ENCODE measurements at regions not wholly inside any gene's neighbourhood (a gene's known extent, or its start where the extent isn't known, plus 50 kb on each side); places are given as distances from the start of the nearest gene placed in this dataset.

DNA sequence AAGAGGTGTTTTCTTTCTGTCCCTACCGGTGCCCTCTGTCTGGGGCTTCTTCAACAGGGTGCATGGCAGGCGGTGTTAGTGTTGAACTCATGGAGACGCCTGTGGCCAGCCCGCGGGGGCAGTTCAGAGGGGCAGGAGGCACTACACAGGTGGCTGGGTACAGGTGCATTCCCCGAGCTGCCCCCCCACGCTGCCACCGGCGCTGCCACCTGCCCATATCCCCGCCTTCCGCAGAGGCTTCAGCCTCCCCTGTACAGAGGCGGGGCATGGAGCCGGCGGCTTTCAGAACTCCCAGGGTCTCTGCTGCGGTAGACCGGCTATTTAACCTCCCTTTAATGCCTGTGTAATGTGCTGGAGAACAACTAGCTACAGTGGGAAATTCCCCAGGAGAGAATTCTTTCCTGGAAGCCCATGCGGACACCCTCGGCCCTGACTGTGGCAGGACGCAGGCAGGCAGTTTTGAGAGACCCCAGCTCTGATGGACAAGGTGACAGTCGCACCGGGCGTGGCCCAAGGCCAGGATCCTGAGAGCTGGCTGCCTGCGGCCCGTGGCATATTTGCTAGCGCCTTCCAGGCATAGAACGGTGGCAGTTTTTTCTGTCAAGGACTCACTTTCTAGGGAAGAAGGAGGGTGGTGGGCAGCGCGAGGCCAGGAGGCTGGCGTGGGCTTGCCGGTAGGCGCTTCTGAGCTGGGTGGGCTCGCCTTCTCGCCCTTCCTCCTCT, 53.7 kb upstream of the ZNF32 start:
- no peak for DNase-seq

DNA sequence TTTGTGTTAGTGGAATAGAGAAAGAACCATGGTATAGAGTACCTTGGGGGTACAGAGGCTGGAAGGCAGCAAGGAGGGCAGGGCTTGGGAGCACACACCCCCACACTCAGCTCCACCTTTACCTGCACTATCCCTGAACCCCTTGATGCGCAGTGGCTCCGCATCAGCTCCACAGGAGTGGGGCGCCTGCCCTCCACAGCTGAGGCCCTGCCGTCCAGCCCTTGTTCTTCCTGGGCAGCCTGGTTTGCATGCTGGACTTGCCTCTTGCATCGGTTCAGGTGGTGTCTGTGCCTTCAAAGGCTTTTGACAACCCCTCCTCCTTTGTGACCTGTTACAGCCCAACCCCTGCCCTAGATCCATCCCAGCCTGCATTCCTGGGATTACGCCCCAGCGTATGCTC, 52.6 kb upstream of the ZNF32 start:
- no peak for DNase-seq

DNA sequence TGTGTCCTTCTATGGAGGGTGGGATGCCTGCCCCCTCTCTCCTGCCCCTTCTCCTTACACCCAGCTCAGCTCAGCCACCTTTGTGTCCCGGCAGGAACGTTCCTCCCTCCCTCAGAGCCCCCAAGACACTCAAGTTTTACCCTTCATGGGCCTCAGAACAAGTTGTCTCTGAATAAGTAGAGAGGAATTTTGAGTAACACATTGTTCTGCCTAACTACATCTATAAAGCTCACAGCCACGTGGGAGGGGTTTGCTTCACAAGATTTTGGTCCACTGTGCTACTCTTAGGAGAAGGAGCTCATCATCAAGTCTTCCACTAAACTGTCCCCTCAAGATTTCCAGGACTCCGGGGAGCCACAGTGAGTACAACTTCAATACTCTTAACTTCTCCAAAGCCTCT, 51.6 kb upstream of the ZNF32 start:
- no peak for DNase-seq

DNA sequence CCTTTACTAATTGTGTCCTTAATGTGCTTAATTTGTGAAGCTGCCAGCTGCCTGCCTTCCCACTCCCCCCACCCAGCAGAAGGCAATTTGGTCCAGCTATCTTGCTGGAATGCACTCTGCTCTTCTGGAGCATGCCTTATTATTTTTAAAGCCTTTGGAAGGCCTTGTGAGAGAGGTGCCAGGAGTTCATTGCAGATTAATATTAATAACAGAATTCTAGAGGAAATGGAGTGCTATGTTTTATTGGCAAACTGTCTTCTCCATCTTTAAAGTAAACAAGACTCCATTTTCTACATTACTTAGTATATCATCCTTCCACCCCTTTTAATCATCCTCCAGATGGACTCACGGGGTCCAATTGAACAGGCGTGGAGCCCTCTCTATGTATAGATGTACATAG, 50.8 kb upstream of the ZNF32 start:
- DNase-seq, result no peak
